ENCODE measurements at regions not wholly inside any gene's neighbourhood (a gene's known extent, or its start where the extent isn't known, plus 50 kb on each side); places are given as distances from the start of the nearest gene placed in this dataset.

- no peak for TF ChIP-seq GATA3 (IDR thresholded peaks at IDR 0.05; ENCODE audit: low read depth, low read length)
- TF ChIP-seq GATA2 (IDR thresholded peaks at IDR 0.05; ENCODE audit: low read depth, low read length) = no peak
These were observed 138.7 kb downstream of the ZPLD1 start for GRCh38 chr3:102573483-102574028.
